Gastrocnemius medialis (tissue), 4 donors: ENCODE measurements at regions not wholly inside any gene's neighbourhood (a gene's known extent, or its start where the extent isn't known, plus 50 kb on each side); places are given as distances from the start of the nearest gene placed in this dataset.

ENCODE experiments used
- ATAC-seq, 2 donors: fragments of 150-250 bp; one replicate each; pipeline ENCODE4 v1.9.1; 2016
- DNase-seq, 2 donors: peaks; one replicate each; pipeline ENCODE4 v3.0.0-alpha.2; 2019
- H3K27ac ChIP-seq, 4 donors: fragments of 200-600 bp; sonication (generic); 1 replicate in 1 of 4; 2 replicates in 3 of 4; pipeline ENCODE4 v1.5.1; 2016 to 2018; ENCODE audit warnings: mild to moderate bottlenecking in 2 of 4, moderate library complexity in 1 of 4
- H3K27me3 ChIP-seq, 3 donors: fragments of 200-600 bp; sonication (generic) in 2 of 3; 1 replicate in 1 of 3; 2 replicates in 2 of 3; pipeline versions ENCODE4 v1.5.1 to v1.6.0; 2016 to 2019; ENCODE audit warnings: mild to moderate bottlenecking in 1 of 3, moderate library complexity in 1 of 3
- H3K36me3 ChIP-seq, 2 donors: fragments of 200-600 bp; sonication (generic) in 1 of 2; one replicate each; pipeline ENCODE4 v1.5.1; 2017 to 2018
- H3K4me1 ChIP-seq, 2 donors: fragments of 200-600 bp; sonication (generic) in 1 of 2; one replicate each; pipeline ENCODE4 v1.5.1; 2016 to 2017; ENCODE audit warnings: mild to moderate bottlenecking in 2 of 2
- H3K4me3 ChIP-seq, 4 donors: fragments of 200-600 bp; sonication (generic) in 3 of 4; 1 replicate in 1 of 4; 2 replicates in 3 of 4; pipeline ENCODE4 v1.5.1; 2016 to 2019; ENCODE audit warnings: mild to moderate bottlenecking in 2 of 4
- H3K9me3 ChIP-seq, 3 donors: fragments of 200-600 bp; sonication (generic) in 2 of 3; 1 replicate in 1 of 3; 2 replicates in 2 of 3; pipeline ENCODE4 v1.5.1; 2016 to 2019
- CTCF ChIP-seq, 5 experiments: fragments of 450-650 bp in 3 of 5; fragments of 200-600 bp in 2 of 5; sonication (generic) in 2 of 5; IDR thresholded peaks in 4 of 5; conservative IDR thresholded peaks in 1 of 5; 1 replicate in 4 of 5; 2 replicates in 1 of 5; pipeline ENCODE4 v1.5.1; 2016 to 2019; ENCODE audit warnings: antibody characterized with exemption in 5 of 5, mild to moderate bottlenecking in 3 of 5, moderate library complexity in 3 of 5
- POLR2A ChIP-seq, 2 donors: fragments of 450-650 bp; IDR thresholded peaks; one replicate each; pipeline ENCODE4 v1.6.1; 2017; ENCODE audit warnings: antibody characterized with exemption in 2 of 2, mild to moderate bottlenecking in 2 of 2, moderate library complexity in 2 of 2
- in situ Hi-C, 4 donors: fragments of 200-750 bp; cut with MboI; loops; one replicate each; pipeline versions ENCODE4 v1.15.0 to v1.8.0; 2017; ENCODE audit warnings: low sequenced_read_pairs in 4 of 4
- intact Hi-C: fragments of 100-400 bp; cut with DNase I; formaldehyde crosslinking; loops from one replicate; pipeline ENCODE4 v1.15.1; 2023; ENCODE audit warnings: low total_unique reads

GRCh38 chr18:33987206-33987605 lies 237.5 kb downstream of the NOL4 start:
- TF ChIP-seq CTCF (IDR thresholded peaks at IDR 0.05 in 4 of 5, conservative IDR thresholded peaks at IDR 0.05 in 1 of 5) (no peak), POLR2A (IDR thresholded peaks at IDR 0.05) (no peak)
- intact Hi-C loops (no loop called here), in situ Hi-C loops (no loop called here)
- no peaks in the 10 kb centered on the region for H3K4me1 ChIP-seq
- no peak for ATAC-seq
- no peaks in the 10 kb centered on the region for H3K9me3 ChIP-seq
- no peak for DNase-seq
- H3K27me3 ChIP-seq, result no peaks in the 10 kb centered on the region
- no peak overlapping the region for H3K27ac ChIP-seq
- no peak overlapping the region for H3K4me3 ChIP-seq
- H3K36me3 ChIP-seq, result no peaks in the 10 kb centered on the region

- Histone ChIP-seq H3K4me1 (no peaks in the 10 kb centered on the region), H3K36me3 (no peaks in the 10 kb centered on the region), H3K9me3 (no peaks in the 10 kb centered on the region), H3K27me3 (no peaks in the 10 kb centered on the region), H3K4me3 (no peak overlapping the region), H3K27ac (no peak overlapping the region)
- DNase-seq (no peak), ATAC-seq (no peak)
- no peak for TF ChIP-seq POLR2A (IDR thresholded peaks at IDR 0.05)
- TF ChIP-seq CTCF (IDR thresholded peaks at IDR 0.05 in 4 of 5, conservative IDR thresholded peaks at IDR 0.05 in 1 of 5), result no peak
- in situ Hi-C loops, result no loop called here
- intact Hi-C loops, result no loop called here
Observed at GRCh38 chr18:33983126-33983525, 241.6 kb downstream of the NOL4 start.

- TF ChIP-seq CTCF (IDR thresholded peaks at IDR 0.05 in 4 of 5, conservative IDR thresholded peaks at IDR 0.05 in 1 of 5), result no peak
- no peak for TF ChIP-seq POLR2A (IDR thresholded peaks at IDR 0.05)
- no peaks in the 10 kb centered on the region for H3K9me3 ChIP-seq
- H3K27me3 ChIP-seq, result no peaks in the 10 kb centered on the region
- DNase-seq (no peak), ATAC-seq (no peak)
- H3K4me1 ChIP-seq, result no peaks in the 10 kb centered on the region
- H3K27ac ChIP-seq, result no peak overlapping the region
- intact Hi-C loops (no loop called here), in situ Hi-C loops (no loop called here)
- H3K4me3 ChIP-seq, result no peak overlapping the region
- no peaks in the 10 kb centered on the region for H3K36me3 ChIP-seq
Observed at GRCh38 chr18:33960417-33960816, 264.3 kb downstream of the NOL4 start.

GRCh38 chr18:33959609-33960008 lies 265.1 kb downstream of the NOL4 start:
- no peaks in the 10 kb centered on the region for H3K4me1 ChIP-seq
- intact Hi-C loops (no loop called here), in situ Hi-C loops (no loop called here)
- H3K9me3 ChIP-seq, result no peaks in the 10 kb centered on the region
- H3K27ac ChIP-seq, result no peak overlapping the region
- no peaks in the 10 kb centered on the region for H3K36me3 ChIP-seq
- no peaks in the 10 kb centered on the region for H3K27me3 ChIP-seq
- no peak overlapping the region for H3K4me3 ChIP-seq
- TF ChIP-seq POLR2A (IDR thresholded peaks at IDR 0.05) (no peak), CTCF (IDR thresholded peaks at IDR 0.05 in 4 of 5, conservative IDR thresholded peaks at IDR 0.05 in 1 of 5) (no peak)
- DNase-seq (no peak), ATAC-seq (no peak)

GRCh38 chr18:33957707-33958106 lies 267.0 kb downstream of the NOL4 start:
- H3K9me3 ChIP-seq, result no peaks in the 10 kb centered on the region
- no peaks in the 10 kb centered on the region for H3K36me3 ChIP-seq
- ATAC-seq, result no peak
- no peaks in the 10 kb centered on the region for H3K27me3 ChIP-seq
- TF ChIP-seq CTCF (IDR thresholded peaks at IDR 0.05 in 4 of 5, conservative IDR thresholded peaks at IDR 0.05 in 1 of 5) (no peak), POLR2A (IDR thresholded peaks at IDR 0.05) (no peak)
- no peaks in the 10 kb centered on the region for H3K4me1 ChIP-seq
- H3K27ac ChIP-seq, result no peak overlapping the region
- intact Hi-C loops, result no loop called here
- DNase-seq, result no peak
- H3K4me3 ChIP-seq, result no peak overlapping the region
- in situ Hi-C loops, result no loop called here
